ENCODE measurements at regions not wholly inside any gene's neighbourhood (a gene's known extent, or its start where the extent isn't known, plus 50 kb on each side); places are given as distances from the start of the nearest gene placed in this dataset.

DNA sequence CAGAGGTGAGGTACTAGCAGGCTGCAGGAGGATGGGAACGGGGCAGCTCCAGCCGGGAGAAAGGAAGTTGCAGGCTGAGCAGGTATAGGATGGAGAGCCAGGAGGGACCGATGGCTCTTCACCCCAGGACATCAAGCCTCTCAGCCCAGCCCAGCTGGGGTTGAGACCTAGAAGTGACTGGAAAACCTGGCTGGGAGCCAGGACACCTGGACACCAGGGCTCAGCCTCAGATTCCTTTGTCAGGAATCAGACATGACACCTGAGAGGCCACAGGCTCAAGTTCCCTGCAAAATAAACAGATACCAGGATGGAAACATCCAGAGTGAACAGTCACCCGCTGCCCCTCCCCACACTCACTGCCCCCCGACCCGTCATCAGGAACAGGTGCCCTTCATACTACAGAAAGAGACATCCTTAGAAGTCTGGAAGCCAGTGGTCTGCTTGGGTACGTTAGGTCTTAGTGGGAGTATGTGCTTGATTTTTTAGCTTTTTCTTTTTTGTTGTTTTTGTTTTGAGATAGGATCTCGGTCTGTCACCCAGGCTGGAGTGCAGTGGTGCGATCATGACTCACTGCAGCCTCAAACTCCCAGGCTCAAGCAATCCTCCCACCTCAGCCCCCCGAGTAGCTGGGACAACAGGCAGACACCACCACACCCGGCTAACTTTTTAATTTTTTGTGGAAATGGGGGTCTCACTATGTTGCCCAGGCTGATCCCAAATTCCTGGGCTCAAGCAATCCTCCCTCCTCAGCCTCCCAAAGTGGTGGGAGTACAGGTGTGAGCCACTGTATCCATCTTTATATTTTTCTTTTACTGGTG, 74.5 kb upstream of the CALM2 start:
- Mint-ChIP-seq H3K4me1 (peaks cover 5 to 21% of the 10 kb centered on the region in 2 experiments; a peak in 3 of 4 replicates), H3K9me3 (no peaks in the 10 kb centered on the region), H3K27me3 (ENCODE audit: low read depth) (peaks cover 5% of the 10 kb centered on the region), H3K4me3 (peak overlapping the region in 1 of 2 experiments; percentile 19; a peak in 1 of 5 replicates), H3K36me3 (ENCODE audit: insufficient read depth in 1 of 3, low read depth in 3 of 3) (no peaks in the 10 kb centered on the region), H3K27ac (no peak overlapping the region)
- Histone ChIP-seq H4K20me1 (ENCODE audit: control insufficient read depth, insufficient read depth, insufficient read length) (no peaks in the 10 kb centered on the region), H3K23ac (ENCODE audit: insufficient read length, low read depth, low read length) (no peak overlapping the region), H2BK12ac (ENCODE audit: insufficient read length, low read depth, low read length) (no peak overlapping the region), H3K4me1 (ENCODE audit: insufficient read depth, low read length) (peaks cover 5% of the 10 kb centered on the region), H3K27me3 (ENCODE audit: insufficient read depth, low read length) (no peaks in the 10 kb centered on the region), H3K4me2 (ENCODE audit: insufficient read depth, insufficient read length, low read length) (no peak overlapping the region), H2AK5ac (ENCODE audit: insufficient read length, low read length) (no peak overlapping the region), H3T11ph (ENCODE audit: low read length) (no peak overlapping the region), H3K79me2 (ENCODE audit: insufficient read depth, low read length) (no peaks in the 10 kb centered on the region), H4K8ac (replicated peaks; ENCODE audit: insufficient read length, low read depth, low read length) (no peak overlapping the region), H3K23me2 (ENCODE audit: insufficient read length, low read depth, low read length, poor library complexity, severe bottlenecking) (no peaks in the 10 kb centered on the region), H2AFZ (ENCODE audit: low read length) (no peak overlapping the region), H2BK5ac (ENCODE audit: insufficient read length, low read length) (no peak overlapping the region), H3K14ac (ENCODE audit: insufficient read depth, low read length) (no peak overlapping the region; the same call in 1 of the 2 replicates), H4K91ac (ENCODE audit: insufficient read length, low read depth, low read length) (no peak overlapping the region), H3K27ac (ENCODE audit: insufficient read length, low read depth, low read length) (no peak overlapping the region), H3K18ac (ENCODE audit: insufficient read length, low read depth, low read length) (no peak overlapping the region), H3K4ac (ENCODE audit: low read depth, low read length) (no peak overlapping the region), H3K9me3 (ENCODE audit: control insufficient read depth, low read depth, low read length) (no peaks in the 10 kb centered on the region), H3K9ac (ENCODE audit: extremely low read depth, insufficient read length, low read length) (no peak overlapping the region), H3K56ac (ENCODE audit: insufficient read length, low read depth, low read length) (no peak overlapping the region), H4K5ac (ENCODE audit: insufficient read length, low read depth, low read length) (no peak overlapping the region), H2BK120ac (ENCODE audit: low read depth, low read length, poor library complexity, severe bottlenecking) (no peak overlapping the region), H2BK20ac (ENCODE audit: low read depth, low read length, poor library complexity, severe bottlenecking) (no peak overlapping the region), H3K79me1 (ENCODE audit: insufficient read depth, low read depth, low read length, poor library complexity, severe bottlenecking) (no peaks in the 10 kb centered on the region), H2BK15ac (ENCODE audit: low read depth, low read length) (no peak overlapping the region)
- DNase-seq = no peak
- no CpG with 5 or more reads among the region's 11 CpGs for WGBS (ENCODE audit: extremely low coverage, insufficient read length, low lambda C conversion rate)
- TF ChIP-seq, protein P1, sequence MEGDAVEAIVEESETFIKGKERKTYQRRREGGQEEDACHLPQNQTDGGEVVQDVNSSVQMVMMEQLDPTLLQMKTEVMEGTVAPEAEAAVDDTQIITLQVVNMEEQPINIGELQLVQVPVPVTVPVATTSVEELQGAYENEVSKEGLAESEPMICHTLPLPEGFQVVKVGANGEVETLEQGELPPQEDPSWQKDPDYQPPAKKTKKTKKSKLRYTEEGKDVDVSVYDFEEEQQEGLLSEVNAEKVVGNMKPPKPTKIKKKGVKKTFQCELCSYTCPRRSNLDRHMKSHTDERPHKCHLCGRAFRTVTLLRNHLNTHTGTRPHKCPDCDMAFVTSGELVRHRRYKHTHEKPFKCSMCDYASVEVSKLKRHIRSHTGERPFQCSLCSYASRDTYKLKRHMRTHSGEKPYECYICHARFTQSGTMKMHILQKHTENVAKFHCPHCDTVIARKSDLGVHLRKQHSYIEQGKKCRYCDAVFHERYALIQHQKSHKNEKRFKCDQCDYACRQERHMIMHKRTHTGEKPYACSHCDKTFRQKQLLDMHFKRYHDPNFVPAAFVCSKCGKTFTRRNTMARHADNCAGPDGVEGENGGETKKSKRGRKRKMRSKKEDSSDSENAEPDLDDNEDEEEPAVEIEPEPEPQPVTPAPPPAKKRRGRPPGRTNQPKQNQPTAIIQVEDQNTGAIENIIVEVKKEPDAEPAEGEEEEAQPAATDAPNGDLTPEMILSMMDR (conservative IDR thresholded peaks at IDR 0.05) = no peak
